ENCODE measurements at regions not wholly inside any gene's neighbourhood (a gene's known extent, or its start where the extent isn't known, plus 50 kb on each side); places are given as distances from the start of the nearest gene placed in this dataset.

GRCh38 chr2:105502625-105503334 is 103.9 kb upstream of the FHL2 start:
- TF ChIP-seq CTCF (IDR thresholded peaks at IDR 0.05; ENCODE audit: low read depth, low read length) (no peak), POLR2A (IDR thresholded peaks at IDR 0.05; ENCODE audit: extremely low read depth, insufficient read length) (no peak)

Measured in NB4 (cell line).